Right renal pelvis (tissue), 4 donors: ENCODE measurements at regions not wholly inside any gene's neighbourhood (a gene's known extent, or its start where the extent isn't known, plus 50 kb on each side); places are given as distances from the start of the nearest gene placed in this dataset.

Experiments used
- DNase-seq, 4 donors: peaks; one replicate each; pipeline ENCODE4 v3.0.0-alpha.2; 2013; ENCODE audit warnings: low read depth in 4 of 4, low spot score in 3 of 4, missing footprints in 1 of 4

GRCh38 chr4:182973511-182973911 lies 56.3 kb upstream of the DCTD start:
- no peak for DNase-seq

GRCh38 chr4:182971702-182972101 lies 54.5 kb upstream of the DCTD start:
- no peak for DNase-seq

DNA sequence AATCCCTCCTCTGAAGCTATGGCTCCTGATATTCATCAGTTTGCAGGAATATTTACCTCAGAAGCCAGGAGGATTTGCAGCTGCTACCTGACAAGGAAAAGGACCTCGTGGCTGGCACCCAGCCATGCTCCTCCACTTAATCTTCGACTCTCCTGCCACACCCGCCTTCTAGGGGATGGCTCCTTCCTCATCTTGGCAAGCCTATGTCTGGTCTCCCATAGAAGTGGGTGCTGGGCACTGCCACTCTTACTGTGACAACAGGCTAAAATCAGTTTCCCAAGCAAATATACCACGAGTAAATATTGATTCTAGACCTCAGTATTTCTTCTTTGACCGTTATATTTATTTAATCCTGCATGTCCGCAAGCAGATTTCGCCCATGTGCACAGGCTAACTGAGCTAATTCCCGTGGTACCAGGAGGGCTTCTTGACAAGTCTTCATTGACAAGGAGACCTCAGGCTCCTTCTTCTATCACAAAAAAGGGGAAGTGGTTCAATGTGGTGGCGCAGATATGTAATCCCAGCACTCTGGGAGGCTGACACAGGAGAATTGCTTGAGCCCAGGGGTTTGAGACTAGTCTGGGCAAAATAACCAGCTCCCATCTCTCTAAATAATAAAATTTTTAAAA lies 52.6 kb upstream of the DCTD start:
- DNase-seq = no peak

DNA sequence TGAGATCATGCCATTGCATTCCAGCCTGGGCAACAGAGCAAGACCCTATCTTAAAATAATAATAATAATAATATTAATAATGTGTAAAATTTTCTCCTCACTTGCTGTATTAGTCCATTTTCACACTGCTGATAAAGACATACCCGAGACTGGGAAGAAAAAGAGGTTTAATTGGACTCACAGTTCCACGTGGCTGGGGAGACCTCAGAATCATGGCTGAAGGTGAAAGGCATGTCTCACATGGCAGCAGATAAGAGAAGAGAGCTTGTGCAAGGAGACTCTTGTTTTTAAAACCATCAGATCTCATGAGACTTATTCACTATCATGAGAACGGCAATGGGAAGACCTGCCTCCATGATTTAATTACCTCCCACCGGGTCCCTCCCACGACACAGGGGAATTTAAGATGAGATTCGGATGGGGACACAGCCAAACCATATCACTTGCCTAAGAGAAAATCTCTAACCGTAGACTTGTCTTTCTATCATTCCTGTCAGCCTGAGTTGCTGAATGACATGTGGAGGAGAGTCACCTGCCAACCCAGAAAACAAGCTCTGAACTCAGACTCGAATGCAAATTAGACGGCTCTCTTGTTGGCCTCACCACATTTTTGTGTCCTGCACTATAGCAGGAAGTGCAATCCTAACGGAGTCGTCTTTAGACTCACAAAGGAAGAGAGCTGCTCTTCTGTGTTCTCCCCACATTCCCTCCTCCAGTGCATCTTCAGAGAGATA lies 51.9 kb upstream of the DCTD start:
- no peak for DNase-seq

DNA sequence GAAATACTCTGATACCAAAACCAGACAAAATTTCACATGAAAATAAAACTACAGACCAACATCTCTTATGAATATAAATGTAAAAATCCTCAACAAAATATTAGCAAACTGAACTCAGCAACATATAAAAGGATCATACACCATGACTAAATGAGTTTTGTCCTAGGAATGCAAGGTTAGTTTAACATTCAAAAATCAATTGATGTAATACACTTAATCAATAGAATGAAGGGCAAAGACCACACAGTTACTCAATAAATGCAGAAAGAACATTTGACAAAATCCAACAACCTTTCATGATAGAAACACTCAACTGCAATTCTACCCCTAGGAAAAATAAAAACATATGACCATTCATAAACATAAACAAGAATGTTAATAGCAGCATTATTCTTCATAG lies 50.2 kb upstream of the DCTD start:
- DNase-seq = no peak
